HG03103 (cell line): ENCODE measurements at regions not wholly inside any gene's neighbourhood (a gene's known extent, or its start where the extent isn't known, plus 50 kb on each side); places are given as distances from the start of the nearest gene placed in this dataset.

ENCODE experiments used
- ATAC-seq: cut with Tn5 transposase; IDR thresholded peaks from one replicate; pipeline ENCODE4 v1.9.1; 2021; ENCODE audit warnings: low read depth; ENCODE audit not compliant: unreplicated experiment

GRCh38 chr1:96992871-96993270 lies 271.3 kb downstream of the PTBP2 start:
- no peak for ATAC-seq

GRCh38 chr1:96995351-96995750 lies 273.8 kb downstream of the PTBP2 start:
- no peak for ATAC-seq

GRCh38 chr1:96996001-96996400 lies 274.4 kb downstream of the PTBP2 start:
- no peak for ATAC-seq

GRCh38 chr1:96997717-96998116 lies 276.1 kb downstream of the PTBP2 start:
- ATAC-seq, result no peak

- ATAC-seq, result no peak
Measured at GRCh38 chr1:96998466-96998865, 276.9 kb downstream of the PTBP2 start.

- ATAC-seq, result no peak
Measured at GRCh38 chr1:96999191-96999590, 277.6 kb downstream of the PTBP2 start.

GRCh38 chr1:97004054-97004453 lies 282.5 kb downstream of the PTBP2 start:
- ATAC-seq, result no peak

- ATAC-seq, result no peak
Measured at GRCh38 chr1:97004743-97005142, 283.2 kb downstream of the PTBP2 start.

- ATAC-seq, result no peak
Measured at GRCh38 chr1:97006044-97006661, 284.6 kb downstream of the PTBP2 start.

GRCh38 chr1:97007840-97008604 lies 286.4 kb downstream of the PTBP2 start:
- ATAC-seq, result no peak

GRCh38 chr1:97010566-97011264 lies 289.1 kb downstream of the PTBP2 start:
- no peak for ATAC-seq

GRCh38 chr1:97013136-97013535 lies 291.6 kb downstream of the PTBP2 start:
- ATAC-seq, result no peak

- ATAC-seq, result no peak
Measured at GRCh38 chr1:97013941-97014340, 292.4 kb downstream of the PTBP2 start.

- no peak for ATAC-seq
Measured at GRCh38 chr1:97014426-97014825, 292.8 kb downstream of the PTBP2 start.

- no peak for ATAC-seq
Measured at GRCh38 chr1:97017895-97018294, 296.3 kb downstream of the PTBP2 start.
